RKO (cell line): ENCODE measurements at regions not wholly inside any gene's neighbourhood (a gene's known extent, or its start where the extent isn't known, plus 50 kb on each side); places are given as distances from the start of the nearest gene placed in this dataset.

Experiments
- DNase-seq: peaks from one replicate; pipeline ENCODE4 v3.0.0-alpha.2; 2016; ENCODE audit warnings: low spot score

DNA sequence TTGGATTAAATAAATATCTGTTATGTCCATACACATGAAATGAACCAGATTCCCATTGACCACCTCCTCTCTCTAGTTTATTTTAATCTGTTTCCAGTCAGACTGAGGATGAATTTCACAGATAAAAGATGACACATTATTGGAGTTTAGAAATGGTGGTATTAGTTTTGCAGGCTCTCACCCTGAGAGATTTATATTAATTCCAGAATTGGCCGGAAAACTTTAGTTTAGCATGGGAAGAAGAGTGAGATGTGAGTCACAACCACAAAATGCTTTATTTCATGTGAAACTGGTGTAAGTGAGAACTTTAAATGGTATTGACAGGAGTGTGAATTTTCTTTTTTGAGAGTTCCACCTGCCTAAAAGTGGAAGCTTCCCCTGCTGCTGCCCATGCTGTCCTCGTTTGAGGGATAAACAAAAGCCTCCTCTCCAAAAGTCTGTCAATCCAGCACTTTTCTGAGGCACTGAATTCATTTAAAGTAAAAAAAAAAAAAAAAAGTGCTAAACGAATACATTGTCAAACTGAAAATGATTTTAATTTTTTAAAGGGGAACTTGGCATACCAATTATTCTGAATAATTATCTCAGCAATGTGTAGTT is 65.1 kb upstream of the EPHA3 start:
- no peak for DNase-seq

DNA sequence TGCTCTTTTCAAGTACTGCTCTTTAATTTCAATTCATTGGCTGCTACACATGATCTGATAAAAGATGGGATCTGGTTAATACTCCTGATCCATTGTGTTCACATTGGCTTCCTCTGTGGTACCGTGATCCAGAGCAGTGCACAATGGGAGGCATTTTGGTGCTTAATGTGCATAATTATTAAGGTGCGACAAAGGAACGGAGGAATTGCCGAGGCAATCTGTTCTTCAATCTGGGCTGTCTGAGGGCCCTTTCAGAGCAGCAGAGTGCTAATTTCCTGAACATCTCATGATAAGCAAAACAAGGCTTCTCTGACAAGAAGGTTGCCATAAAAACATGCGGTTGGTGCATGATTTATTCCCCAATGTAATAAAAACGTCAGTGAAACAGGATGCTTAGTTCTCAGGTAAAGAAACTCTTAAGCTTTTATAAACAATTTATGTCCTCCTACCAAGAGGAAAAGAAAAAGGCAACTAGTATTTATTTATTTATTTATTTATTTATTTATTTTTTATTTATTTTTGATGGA is 64.0 kb upstream of the EPHA3 start:
- DNase-seq = no peak

DNA sequence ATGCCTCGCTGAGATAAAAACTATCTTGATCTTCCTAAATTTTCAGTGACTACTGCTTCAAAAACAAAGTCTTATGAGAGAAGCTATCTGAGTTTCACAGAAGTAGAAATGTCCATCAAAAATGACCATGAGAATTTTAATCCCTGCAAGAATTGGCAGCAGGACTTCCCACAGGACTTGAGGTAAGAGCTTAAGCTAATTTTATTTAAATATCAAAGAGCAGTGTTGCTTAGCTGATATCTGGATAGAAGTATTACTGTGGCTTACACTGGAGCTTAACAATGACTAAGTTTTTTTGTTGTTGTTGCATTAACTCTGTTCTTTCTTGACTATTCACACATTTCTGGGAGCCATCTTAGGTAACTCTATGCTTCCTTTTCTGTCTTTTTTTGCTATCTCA is 60.8 kb upstream of the EPHA3 start:
- no peak for DNase-seq

DNA sequence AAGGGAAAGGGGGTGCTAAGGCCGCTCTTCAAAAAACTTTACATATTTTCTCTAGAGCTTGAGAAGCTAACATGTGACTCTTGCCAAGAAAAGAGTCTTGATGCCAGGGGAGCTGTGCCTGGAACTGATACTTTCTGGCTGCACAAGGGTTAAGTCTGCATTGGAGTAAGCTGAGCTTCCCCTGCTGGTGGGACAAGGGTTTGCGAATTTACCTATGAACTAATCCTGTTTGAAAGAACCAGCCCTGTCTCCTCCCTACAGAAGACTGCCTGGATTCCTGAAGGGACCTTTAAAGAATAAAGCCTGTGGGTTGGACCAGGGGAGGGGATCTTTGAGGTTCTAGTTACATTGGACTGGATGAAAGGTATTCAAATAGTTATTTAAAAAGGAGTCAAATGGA is 58.3 kb upstream of the EPHA3 start:
- DNase-seq = peak; percentile 6

DNA sequence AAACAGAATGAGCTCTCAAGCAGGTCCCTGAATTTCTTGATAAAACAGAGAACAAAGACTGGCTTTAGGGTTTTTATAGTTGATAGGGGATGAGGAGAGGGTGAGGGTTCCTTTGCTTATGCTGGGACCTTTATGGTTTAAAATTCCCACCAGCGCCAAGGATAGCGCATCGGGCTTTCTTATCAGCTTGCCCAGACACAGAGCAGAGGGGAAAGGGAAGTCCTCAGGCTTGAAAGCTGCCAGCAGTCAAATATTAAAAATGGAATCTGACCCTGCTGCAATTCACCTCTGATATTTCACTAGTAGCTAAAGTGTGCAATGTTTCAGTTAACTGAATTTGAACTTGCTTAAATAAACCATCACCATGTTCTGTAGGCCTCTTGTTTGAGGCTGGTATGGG is 55.0 kb upstream of the EPHA3 start:
- DNase-seq = no peak

DNA sequence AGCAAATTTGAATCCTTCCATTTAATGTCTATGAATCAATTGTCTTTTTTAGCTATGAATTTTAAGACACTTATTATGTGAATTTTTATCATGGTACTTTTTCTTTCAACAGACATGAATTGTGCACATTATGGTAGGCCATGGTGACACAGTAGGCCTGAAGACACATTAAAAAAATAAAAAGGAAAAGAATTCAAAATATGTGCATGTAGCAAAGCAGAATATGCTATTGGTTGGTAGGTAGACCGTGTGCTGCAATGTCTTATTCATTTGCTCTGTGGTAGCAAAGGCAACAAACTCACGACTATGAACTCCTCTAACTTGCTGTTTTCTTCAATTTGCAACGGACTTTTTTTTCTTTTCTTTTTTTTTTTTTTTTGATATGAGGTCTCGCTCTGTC is 50.0 kb upstream of the EPHA3 start:
- DNase-seq = no peak
